HG03521 (cell line): ENCODE measurements at regions not wholly inside any gene's neighbourhood (a gene's known extent, or its start where the extent isn't known, plus 50 kb on each side); places are given as distances from the start of the nearest gene placed in this dataset.

Experiments used
- ATAC-seq: cut with Tn5 transposase; IDR thresholded peaks from one replicate; pipeline ENCODE4 v1.9.1; 2021; ENCODE audit warnings: mild to moderate bottlenecking, moderate library complexity; ENCODE audit not compliant: unreplicated experiment

- no peak for ATAC-seq
Observed at GRCh38 chr16:52056259-52056658, 490.7 kb downstream of the TOX3 start.

DNA sequence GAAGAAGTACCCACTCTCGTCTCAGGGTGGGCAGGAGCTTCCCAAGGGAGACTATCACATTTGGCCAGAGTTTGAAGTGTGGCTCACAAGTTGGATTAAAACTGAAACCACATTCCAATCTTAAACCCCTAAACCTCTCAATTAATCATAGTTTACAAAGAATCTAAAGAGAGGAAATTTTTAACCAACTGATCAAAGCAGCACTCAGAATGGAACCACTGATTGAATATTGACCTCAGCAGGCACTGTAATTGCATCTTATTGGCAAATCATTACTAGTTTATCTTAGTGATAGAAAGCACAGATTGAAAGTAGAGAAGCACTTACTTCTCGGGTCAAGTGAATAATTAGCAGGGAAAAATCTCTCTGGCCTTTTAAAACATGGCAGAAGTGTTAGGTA, 491.6 kb downstream of the TOX3 start:
- no peak for ATAC-seq

GRCh38 chr16:52054326-52054725, 492.6 kb downstream of the TOX3 start:
- ATAC-seq: no peak

GRCh38 chr16:52052818-52053217, 494.1 kb downstream of the TOX3 start:
- no peak for ATAC-seq

- ATAC-seq: no peak
Observed at GRCh38 chr16:52051414-52052172, 495.4 kb downstream of the TOX3 start.

DNA sequence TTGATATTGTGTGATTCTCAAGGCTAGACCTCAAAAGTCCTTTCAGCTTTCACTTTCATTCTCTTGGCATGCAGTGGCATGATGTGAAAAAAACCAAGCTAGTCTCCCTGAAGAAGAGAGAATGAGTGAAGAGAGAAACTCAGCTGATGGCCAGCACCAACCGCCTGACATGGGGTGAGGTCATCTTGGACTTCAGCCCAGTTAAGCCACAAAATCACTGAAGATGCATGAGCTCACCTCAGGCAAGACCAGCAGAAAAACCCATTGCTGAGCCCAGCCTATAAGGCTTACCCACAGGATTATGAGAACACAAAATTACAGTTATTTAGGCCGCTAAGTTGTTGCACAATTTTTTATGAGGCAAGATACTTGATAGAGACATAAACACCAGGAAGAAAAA, 496.5 kb downstream of the TOX3 start:
- no peak for ATAC-seq

GRCh38 chr16:52035436-52035835, 511.5 kb downstream of the TOX3 start:
- ATAC-seq: no peak

DNA sequence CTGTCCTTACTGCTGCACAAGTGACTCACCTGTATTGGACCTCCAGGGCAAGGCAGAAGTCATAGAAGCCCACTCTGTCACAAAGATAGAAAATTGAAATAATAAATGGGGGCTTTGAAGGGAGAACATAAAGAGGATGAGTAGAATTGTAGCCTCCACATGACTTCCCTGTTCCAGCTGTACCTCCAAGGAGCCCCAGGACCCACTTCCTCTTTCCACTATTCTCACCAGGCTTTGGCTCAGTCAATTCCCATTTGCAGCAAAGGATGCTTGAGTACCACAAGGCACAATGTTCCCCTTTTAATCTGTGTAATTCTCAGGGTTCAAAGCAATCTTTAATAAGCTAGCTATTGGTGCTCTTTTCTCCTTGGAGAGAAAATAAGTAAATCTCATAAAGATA, 512.1 kb downstream of the TOX3 start:
- ATAC-seq: no peak

DNA sequence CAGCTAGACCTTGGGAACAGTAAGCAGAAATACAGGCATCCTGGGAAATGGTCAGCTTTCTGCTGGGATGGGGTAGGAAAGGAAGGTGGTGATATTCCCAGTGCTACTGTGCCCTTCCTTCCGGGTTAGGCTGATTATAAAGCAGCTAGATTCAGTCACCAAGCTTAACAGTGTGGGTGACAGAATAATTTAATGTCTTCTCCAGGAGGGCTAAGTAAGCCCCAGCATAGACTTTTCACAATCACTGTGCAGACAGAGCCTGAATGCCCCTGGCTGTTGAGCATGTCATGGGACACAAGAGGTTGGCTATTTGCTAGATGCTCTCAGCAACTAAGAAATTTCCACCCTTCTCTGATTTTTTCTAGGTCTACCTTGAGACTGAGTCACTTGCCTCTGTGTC, 513.0 kb downstream of the TOX3 start:
- no peak for ATAC-seq

- no peak for ATAC-seq
Observed at GRCh38 chr16:52022980-52023379, 524.0 kb downstream of the TOX3 start.

GRCh38 chr16:52022177-52022576, 524.8 kb downstream of the TOX3 start:
- ATAC-seq: no peak

DNA sequence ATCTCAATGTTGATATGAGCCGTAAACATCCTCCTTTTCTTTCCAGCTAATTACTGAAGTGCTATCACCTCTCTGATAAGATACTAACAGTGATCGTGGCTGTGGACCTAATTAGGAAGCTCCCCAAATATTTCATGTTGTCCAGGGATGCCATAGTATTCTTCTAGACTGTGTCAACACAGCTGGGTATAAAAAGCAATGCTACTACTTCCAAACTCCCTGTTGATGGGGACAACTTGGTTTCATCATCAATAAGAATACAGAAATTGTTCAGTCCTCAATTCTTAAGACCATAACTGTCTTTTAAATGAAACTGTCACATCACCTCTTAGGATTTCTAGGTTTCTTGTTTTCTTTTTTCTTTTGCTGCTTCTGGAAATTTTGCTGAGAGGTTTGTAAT, 530.6 kb downstream of the TOX3 start:
- no peak for ATAC-seq

DNA sequence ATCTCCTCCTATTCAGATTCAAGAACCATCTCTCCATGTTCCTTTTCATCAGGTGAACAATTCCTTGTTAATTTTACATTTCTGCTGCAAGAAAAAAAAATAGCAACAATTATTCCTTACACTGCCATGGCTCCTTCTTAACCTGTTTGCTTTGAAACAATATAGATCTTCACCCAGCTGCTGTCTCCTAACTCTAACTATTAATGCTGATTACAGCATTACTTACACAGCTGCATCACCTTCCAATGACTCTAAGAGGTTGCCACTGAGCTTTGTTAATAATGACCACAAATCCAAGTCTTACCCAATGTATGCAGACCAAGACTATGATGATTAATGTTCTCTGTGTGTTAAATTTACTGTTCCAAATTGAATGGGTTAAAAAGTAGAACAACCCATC, 541.4 kb downstream of the TOX3 start:
- no peak for ATAC-seq

- ATAC-seq: no peak
Observed at GRCh38 chr16:52004343-52004742, 542.6 kb downstream of the TOX3 start.

DNA sequence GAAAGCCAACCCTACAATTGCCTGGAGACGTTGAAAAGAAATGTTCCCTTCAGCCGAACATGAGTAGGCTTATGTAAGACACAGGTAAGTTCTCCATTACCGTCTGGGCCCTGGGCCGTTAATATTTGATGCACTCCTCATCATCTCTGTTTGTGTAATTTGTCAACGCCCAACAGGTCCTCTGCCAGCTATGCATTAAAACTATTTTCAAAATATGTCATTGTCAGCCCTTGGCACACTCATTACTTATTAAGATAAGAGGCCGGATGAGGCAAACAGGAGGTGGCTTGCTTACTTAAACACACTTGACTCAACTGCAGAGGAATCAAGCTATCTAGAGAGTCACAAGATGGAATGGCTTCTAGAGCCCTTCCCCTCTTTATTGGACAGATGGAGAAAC, 544.9 kb downstream of the TOX3 start:
- ATAC-seq: no peak

DNA sequence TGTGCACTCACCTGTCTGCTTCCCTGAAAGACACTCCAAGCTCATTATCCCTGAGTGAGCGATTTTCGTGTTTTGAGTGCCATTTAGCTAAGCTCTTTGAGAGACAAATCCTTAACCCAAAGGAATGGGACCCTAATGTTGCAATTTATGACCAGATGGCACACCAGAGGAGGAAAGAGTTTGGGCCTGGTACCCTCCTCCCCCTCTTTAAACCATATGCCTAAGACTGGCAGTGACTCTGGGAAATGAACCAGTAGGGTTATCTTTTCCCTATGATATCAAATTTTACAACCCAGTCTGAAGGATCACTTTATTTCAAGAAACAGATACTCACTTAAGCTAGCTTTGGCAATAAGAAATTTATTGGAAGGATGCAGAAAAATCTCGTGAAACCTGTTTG, 550.4 kb downstream of the TOX3 start:
- ATAC-seq: no peak

GRCh38 chr16:51994597-51994996, 552.3 kb downstream of the TOX3 start:
- ATAC-seq: no peak

GRCh38 chr16:51989637-51990230, 557.2 kb downstream of the TOX3 start:
- no peak for ATAC-seq

- ATAC-seq: no peak
Observed at GRCh38 chr16:51988977-51989376, 558.0 kb downstream of the TOX3 start.

DNA sequence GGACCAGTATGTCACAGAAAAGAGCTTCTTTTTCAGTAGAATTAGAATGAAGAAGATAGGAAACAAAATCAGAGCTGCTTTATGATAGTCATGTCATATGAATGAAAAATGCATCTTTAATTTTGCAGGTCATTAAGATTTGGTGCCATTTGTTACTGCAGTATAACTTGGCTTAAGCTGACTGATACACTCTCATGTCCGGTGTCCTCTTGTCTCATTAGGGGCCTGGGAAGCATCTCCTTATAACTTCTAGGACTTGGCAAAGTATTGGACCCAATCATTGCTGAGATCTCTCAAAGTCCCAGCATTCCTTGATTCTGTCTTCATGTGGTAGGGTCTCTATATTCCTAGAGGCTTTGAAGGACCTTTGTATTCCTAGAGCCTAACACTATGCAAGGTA, 559.4 kb downstream of the TOX3 start:
- ATAC-seq: no peak

DNA sequence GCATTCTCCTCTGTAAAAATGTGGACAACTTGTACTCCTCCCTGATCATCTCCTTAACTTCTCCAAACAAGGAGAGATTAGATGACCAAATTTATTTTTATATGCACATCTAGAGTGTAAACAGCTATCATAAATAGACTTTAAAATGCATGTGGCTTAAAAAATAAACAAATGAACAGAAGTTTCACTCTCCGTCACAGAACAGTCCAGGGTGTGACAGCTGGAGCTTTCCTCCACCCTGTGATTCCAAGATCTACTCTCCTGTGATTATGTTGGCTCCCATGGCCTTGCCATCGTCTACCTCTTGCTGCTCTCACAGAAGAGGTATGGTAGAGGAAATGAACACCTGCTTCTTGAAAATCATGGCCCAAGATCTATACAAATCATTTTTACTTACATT, 560.2 kb downstream of the TOX3 start:
- no peak for ATAC-seq

DNA sequence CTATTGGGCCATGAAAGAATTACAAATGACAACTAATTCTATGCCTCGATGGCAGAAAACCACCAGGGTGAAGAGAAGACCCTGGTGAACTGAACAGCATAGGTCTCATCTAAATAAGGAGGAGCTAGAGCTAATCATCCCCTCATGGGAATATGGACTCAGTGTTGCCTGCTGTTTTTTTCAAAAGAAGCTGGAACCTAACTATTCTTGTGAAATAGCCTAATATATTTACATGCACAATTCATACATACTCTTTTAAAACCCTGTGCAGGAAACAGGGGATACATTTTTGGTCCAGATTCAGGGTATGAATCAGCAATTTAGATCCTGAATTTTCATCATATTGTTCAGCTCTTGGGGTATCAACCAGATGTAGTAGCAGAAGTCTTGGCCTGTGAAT, 560.6 kb downstream of the TOX3 start:
- no peak for ATAC-seq

DNA sequence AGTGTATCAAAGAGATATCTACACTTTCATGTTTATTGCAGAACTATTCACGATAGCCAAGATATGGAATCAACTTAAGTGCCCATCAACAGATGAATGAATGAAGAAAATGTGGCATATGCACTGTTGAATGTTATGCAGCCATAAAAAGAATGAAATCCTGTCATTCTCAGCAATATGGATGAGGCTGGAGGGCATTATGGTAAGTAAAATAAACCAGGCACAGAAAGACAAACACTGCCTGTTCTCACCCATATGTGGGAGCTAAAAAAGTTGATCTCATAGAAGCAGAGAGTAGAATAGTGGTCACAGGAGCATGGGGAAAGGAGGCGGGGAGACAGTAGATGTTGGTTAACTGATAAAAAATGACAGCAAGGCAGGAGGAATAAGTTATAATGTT, 561.8 kb downstream of the TOX3 start:
- ATAC-seq: no peak
